Endodermal cell (in vitro differentiated cells): ENCODE measurements at regions not wholly inside any gene's neighbourhood (a gene's known extent, or its start where the extent isn't known, plus 50 kb on each side); places are given as distances from the start of the nearest gene placed in this dataset.

Experiments
- DNase-seq: peaks from one replicate; pipeline ENCODE4 v3.0.0-alpha.2; 2017
- H3K27ac ChIP-seq: 2 replicates; pipeline ENCODE4 v1.5.1; 2013; ENCODE audit warnings: mild to moderate bottlenecking, low read depth, low read length, moderate library complexity
- H3K27me3 ChIP-seq: 2 replicates; pipeline ENCODE4 v1.6.1; 2013; ENCODE audit warnings: mild to moderate bottlenecking, low read length, moderate library complexity; ENCODE audit not compliant: insufficient read depth, control insufficient read depth, poor library complexity, severe bottlenecking
- H3K36me3 ChIP-seq: 2 replicates; pipeline ENCODE4 v1.7.0; 2013; ENCODE audit warnings: mild to moderate bottlenecking, low read length, moderate library complexity; ENCODE audit not compliant: control insufficient read depth, insufficient read depth
- H3K4me1 ChIP-seq: one replicate; pipeline ENCODE4 v1.7.0; 2013; ENCODE audit warnings: low read length; ENCODE audit not compliant: control insufficient read depth, insufficient read depth
- H3K4me3 ChIP-seq: 2 replicates; pipeline ENCODE4 v1.5.1; 2013; ENCODE audit warnings: mild to moderate bottlenecking, low read length, moderate library complexity
- H3K9ac ChIP-seq: 2 replicates; pipeline ENCODE4 v1.6.1; 2013; ENCODE audit warnings: mild to moderate bottlenecking, low read length, moderate library complexity; ENCODE audit not compliant: poor library complexity, severe bottlenecking; ENCODE audit errors: extremely low read depth
- H3K9me3 ChIP-seq: 2 replicates; pipeline ENCODE4 v1.6.1; 2013; ENCODE audit warnings: mild to moderate bottlenecking, low read length, moderate library complexity; ENCODE audit not compliant: control insufficient read depth
- H3K27ac Mint-ChIP-seq: 2 replicates; pipeline ENCODE4 v1.8.0; 2020; ENCODE audit warnings: mixed read lengths
- H3K27me3 Mint-ChIP-seq: 2 replicates; pipeline ENCODE4 v1.8.0; 2021; ENCODE audit warnings: mild to moderate bottlenecking, mixed read lengths; ENCODE audit not compliant: insufficient read depth
- H3K36me3 Mint-ChIP-seq: 2 replicates; pipeline ENCODE4 v1.8.0; 2020; ENCODE audit warnings: low read depth, mixed read lengths
- H3K4me1 Mint-ChIP-seq: 2 replicates; pipeline ENCODE4 v1.8.0; 2020; ENCODE audit warnings: mixed read lengths
- H3K4me3 Mint-ChIP-seq: 2 replicates; pipeline ENCODE4 v1.8.0; 2020; ENCODE audit warnings: mild to moderate bottlenecking, moderate library complexity, mixed read lengths
- H3K9me3 Mint-ChIP-seq: 2 replicates; pipeline ENCODE4 v1.8.0; 2020; ENCODE audit warnings: mild to moderate bottlenecking, mixed read lengths
- WGBS, 2 experiments: methylation state at CpG; one replicate each; pipeline versions ENCODE4 v1.1.5 to v1.1.7; 2013; ENCODE audit warnings: missing lambda C conversion rate in 2 of 2, mixed read lengths in 1 of 2; ENCODE audit not compliant: insufficient coverage in 1 of 2, insufficient read length in 1 of 2; 5-methylcytosine and 5-hydroxymethylcytosine counted together
- TF ChIP-seq, protein P1 (sequence below): fragments of 200-600 bp; sonication (generic); conservative IDR thresholded peaks from 2 replicates; pipeline ENCODE4 v1.5.0; 2021; ENCODE audit warnings: antibody characterized with exemption, mild to moderate bottlenecking

DNA sequence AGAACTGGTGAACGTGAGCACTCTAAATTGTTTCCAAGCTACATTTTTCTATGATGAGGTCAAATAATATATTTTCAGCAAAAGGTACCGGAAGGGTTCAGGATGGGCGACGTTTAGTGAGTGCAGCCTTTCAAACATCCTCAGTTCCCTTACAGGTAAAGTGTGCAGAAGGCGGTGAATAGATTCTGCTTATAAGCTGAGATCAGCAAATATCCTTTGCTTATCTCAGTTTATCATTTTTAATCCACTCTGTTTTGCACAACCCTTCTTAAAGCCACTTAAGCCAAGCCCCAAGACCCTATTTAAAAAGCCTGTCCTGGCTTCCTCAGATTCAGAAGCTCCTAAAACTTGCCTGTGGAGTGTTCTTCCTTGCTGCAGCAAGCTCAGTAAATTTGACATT is 103.1 kb upstream of the DGKB start:
- DNase-seq = no peak
- Mint-ChIP-seq H3K4me3 (no peak overlapping the region), H3K9me3 (no peaks in the 10 kb centered on the region), H3K36me3 (no peaks in the 10 kb centered on the region), H3K27ac (no peak overlapping the region), H3K4me1 (peaks cover 7% of the 10 kb centered on the region), H3K27me3 (no peaks in the 10 kb centered on the region)
- no peaks in the 10 kb centered on the region for H3K36me3 ChIP-seq
- no peaks in the 10 kb centered on the region for H3K9me3 ChIP-seq
- WGBS, 2 experiments = 94 to 96% methylated on average over 3 to 5 of the region's 5 CpGs
- no peak overlapping the region for H3K4me3 ChIP-seq
- TF ChIP-seq, protein P1, sequence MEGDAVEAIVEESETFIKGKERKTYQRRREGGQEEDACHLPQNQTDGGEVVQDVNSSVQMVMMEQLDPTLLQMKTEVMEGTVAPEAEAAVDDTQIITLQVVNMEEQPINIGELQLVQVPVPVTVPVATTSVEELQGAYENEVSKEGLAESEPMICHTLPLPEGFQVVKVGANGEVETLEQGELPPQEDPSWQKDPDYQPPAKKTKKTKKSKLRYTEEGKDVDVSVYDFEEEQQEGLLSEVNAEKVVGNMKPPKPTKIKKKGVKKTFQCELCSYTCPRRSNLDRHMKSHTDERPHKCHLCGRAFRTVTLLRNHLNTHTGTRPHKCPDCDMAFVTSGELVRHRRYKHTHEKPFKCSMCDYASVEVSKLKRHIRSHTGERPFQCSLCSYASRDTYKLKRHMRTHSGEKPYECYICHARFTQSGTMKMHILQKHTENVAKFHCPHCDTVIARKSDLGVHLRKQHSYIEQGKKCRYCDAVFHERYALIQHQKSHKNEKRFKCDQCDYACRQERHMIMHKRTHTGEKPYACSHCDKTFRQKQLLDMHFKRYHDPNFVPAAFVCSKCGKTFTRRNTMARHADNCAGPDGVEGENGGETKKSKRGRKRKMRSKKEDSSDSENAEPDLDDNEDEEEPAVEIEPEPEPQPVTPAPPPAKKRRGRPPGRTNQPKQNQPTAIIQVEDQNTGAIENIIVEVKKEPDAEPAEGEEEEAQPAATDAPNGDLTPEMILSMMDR = no peak
- no peak overlapping the region for H3K27ac ChIP-seq
- H3K9ac ChIP-seq = no peak overlapping the region
- H3K27me3 ChIP-seq = no peaks in the 10 kb centered on the region
- H3K4me1 ChIP-seq = peaks cover 3% of the 10 kb centered on the region

DNA sequence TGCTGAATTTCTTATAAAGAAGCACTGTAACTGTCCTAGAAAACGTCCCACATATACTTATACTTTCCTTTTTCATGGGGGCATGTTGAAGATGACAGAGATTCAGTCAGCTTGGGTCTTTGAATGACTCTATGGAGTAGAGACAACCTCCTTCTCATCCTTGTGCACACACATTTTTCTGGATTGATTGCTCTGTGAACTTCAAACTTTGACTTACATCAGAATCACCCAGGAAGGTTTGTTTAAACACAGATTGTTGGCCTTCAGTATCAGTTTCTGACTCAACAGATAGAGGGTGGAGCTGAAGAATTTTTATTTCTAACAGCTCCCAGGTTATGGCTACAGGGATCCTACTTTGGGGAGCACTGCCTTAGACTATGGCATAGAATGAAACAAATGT is 97.6 kb upstream of the DGKB start:
- Histone ChIP-seq H3K9me3 (no peaks in the 10 kb centered on the region), H3K27me3 (no peaks in the 10 kb centered on the region), H3K4me3 (no peak overlapping the region), H3K27ac (no peak overlapping the region), H3K36me3 (no peaks in the 10 kb centered on the region), H3K9ac (no peak overlapping the region), H3K4me1 (no peaks in the 10 kb centered on the region)
- 80 to 100% methylated on average over 1 of the region's 1 CpG for WGBS, 2 experiments
- Mint-ChIP-seq H3K4me3 (no peak overlapping the region), H3K27me3 (no peaks in the 10 kb centered on the region), H3K36me3 (no peaks in the 10 kb centered on the region), H3K27ac (no peak overlapping the region), H3K9me3 (no peaks in the 10 kb centered on the region), H3K4me1 (peaks cover 5% of the 10 kb centered on the region)
- TF ChIP-seq, protein P1 = no peak
- no peak for DNase-seq

DNA sequence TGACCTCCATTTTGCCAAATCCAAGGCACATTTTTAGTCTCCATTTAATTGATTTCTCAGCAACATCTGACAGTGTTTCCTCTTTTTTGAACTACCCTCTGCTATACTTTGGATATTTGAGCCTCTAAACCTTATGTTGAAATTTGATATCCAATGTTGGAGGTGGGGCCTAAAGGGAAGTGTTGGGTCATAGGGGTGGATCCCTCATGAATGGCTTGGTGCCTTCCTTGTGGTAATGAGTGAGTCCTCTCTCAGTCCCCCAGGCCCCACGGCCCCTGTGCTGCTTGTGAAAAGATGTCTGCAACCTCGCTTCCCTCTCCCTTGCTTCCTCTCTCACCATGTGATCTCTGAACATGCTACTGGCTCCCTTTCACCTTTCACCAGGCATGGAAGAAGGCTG is 96.8 kb upstream of the DGKB start:
- TF ChIP-seq, protein P1 = no peak
- Mint-ChIP-seq H3K9me3 (no peaks in the 10 kb centered on the region), H3K36me3 (no peaks in the 10 kb centered on the region), H3K4me1 (peaks cover 5% of the 10 kb centered on the region), H3K27me3 (no peaks in the 10 kb centered on the region), H3K4me3 (no peak overlapping the region), H3K27ac (no peak overlapping the region)
- Histone ChIP-seq H3K9me3 (no peaks in the 10 kb centered on the region), H3K27ac (no peak overlapping the region), H3K27me3 (no peaks in the 10 kb centered on the region), H3K4me1 (no peaks in the 10 kb centered on the region), H3K4me3 (no peak overlapping the region), H3K36me3 (no peaks in the 10 kb centered on the region), H3K9ac (no peak overlapping the region)
- WGBS, 2 experiments = 90 to 100% methylated on average over 1 to 2 of the region's 2 CpGs
- no peak for DNase-seq
